ENCODE measurements at regions not wholly inside any gene's neighbourhood (a gene's known extent, or its start where the extent isn't known, plus 50 kb on each side); places are given as distances from the start of the nearest gene placed in this dataset.

DNA sequence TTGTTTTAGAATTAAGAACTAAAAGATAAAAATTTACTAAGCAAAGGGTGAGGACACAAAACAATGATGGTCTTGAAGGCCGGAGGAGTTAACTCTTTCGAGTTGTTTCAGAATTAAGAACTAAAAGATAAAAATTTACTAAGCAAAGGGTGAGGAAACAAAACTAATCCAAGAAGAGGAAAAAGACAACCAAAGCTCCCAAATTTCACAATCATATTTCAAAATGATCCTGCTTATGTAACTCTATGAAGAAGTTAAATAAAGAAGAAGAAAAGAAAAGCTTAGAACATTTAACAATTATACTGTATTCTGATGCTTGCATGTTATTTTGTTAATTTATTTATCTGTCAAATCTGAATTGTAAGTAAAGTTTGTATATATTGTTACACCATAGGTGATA, 154.8 kb upstream of the SLIT2 start:
- intact Hi-C loops (cut with DNase I) = no loop called here
- no peaks in the 10 kb centered on the region for H3K4me1 ChIP-seq (ENCODE audit: control insufficient read depth in 2 of 3, insufficient read depth in 2 of 3, low read depth in 1 of 3, low read length in 3 of 3)
- H3K4me3 ChIP-seq (ENCODE audit: low read length in 3 of 3) = no peak overlapping the region
- H3K36me3 ChIP-seq (ENCODE audit: control insufficient read depth in 2 of 3, insufficient read depth in 3 of 3, low read length in 3 of 3) = no peaks in the 10 kb centered on the region
- FAIRE-seq = no peak
- H3K27ac ChIP-seq (ENCODE audit: low read depth in 2 of 2, low read length in 2 of 2) = no peak overlapping the region
- DNase-seq = no peak
- no peaks in the 10 kb centered on the region for H3K9me3 ChIP-seq (ENCODE audit: control insufficient read depth in 2 of 3, insufficient read depth in 1 of 3, low read length in 3 of 3)
- no peaks in the 10 kb centered on the region for H3K27me3 ChIP-seq (ENCODE audit: control insufficient read depth, insufficient read depth, low read length)
- TF ChIP-seq, protein P1, sequence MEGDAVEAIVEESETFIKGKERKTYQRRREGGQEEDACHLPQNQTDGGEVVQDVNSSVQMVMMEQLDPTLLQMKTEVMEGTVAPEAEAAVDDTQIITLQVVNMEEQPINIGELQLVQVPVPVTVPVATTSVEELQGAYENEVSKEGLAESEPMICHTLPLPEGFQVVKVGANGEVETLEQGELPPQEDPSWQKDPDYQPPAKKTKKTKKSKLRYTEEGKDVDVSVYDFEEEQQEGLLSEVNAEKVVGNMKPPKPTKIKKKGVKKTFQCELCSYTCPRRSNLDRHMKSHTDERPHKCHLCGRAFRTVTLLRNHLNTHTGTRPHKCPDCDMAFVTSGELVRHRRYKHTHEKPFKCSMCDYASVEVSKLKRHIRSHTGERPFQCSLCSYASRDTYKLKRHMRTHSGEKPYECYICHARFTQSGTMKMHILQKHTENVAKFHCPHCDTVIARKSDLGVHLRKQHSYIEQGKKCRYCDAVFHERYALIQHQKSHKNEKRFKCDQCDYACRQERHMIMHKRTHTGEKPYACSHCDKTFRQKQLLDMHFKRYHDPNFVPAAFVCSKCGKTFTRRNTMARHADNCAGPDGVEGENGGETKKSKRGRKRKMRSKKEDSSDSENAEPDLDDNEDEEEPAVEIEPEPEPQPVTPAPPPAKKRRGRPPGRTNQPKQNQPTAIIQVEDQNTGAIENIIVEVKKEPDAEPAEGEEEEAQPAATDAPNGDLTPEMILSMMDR (IDR thresholded peaks at IDR 0.05; ENCODE audit: borderline replicate concordance, extremely low read depth, insufficient read depth) = no peak
- H3K9ac ChIP-seq (ENCODE audit: low read length in 3 of 3) = no peak overlapping the region

DNA sequence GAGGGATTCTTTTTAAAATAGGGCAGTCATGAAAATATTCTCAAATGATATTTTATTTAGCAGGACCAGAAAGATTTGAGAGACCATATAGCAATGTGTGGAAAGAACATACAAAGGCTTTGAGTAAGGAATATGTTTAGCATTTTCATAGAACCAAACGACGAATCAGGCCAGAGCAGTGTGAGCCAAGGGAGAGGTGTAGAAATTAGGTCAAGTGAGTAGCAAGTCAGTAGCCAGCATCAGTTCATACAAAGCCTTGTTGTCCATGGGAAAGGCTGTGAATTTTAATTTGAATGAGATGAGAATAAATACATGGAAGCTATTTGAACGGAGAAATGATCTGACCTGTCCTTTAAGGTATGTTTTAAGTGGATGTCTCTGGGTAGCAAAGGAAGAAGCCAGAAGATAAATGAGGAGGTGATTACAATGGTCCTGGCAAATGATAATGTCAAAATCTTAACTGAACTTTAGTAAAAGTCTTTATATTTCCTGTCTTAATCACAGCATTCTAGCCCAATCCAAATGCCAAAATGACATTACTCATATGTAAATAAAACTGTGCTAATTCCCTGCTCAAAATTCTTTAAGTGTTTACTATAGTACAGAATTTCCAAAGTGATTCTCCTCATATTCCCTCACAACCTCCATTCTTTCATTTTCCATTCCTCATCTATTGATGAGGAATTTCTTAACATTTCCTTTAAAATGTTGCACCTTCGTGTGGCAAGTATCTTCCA, 155.7 kb upstream of the SLIT2 start:
- Histone ChIP-seq H3K9ac (ENCODE audit: low read length in 3 of 3) (no peak overlapping the region), H3K36me3 (ENCODE audit: control insufficient read depth in 2 of 3, insufficient read depth in 3 of 3, low read length in 3 of 3) (no peaks in the 10 kb centered on the region), H3K4me1 (ENCODE audit: control insufficient read depth in 2 of 3, insufficient read depth in 2 of 3, low read depth in 1 of 3, low read length in 3 of 3) (no peaks in the 10 kb centered on the region), H3K4me3 (ENCODE audit: low read length in 3 of 3) (no peak overlapping the region), H3K27me3 (ENCODE audit: control insufficient read depth, insufficient read depth, low read length) (no peaks in the 10 kb centered on the region), H3K27ac (ENCODE audit: low read depth in 2 of 2, low read length in 2 of 2) (no peak overlapping the region), H3K9me3 (ENCODE audit: control insufficient read depth in 2 of 3, insufficient read depth in 1 of 3, low read length in 3 of 3) (no peaks in the 10 kb centered on the region)
- intact Hi-C loops (cut with DNase I) = no loop called here
- no peak for DNase-seq
- FAIRE-seq = no peak
- TF ChIP-seq, protein P1 (IDR thresholded peaks at IDR 0.05; ENCODE audit: borderline replicate concordance, extremely low read depth, insufficient read depth) = no peak

DNA sequence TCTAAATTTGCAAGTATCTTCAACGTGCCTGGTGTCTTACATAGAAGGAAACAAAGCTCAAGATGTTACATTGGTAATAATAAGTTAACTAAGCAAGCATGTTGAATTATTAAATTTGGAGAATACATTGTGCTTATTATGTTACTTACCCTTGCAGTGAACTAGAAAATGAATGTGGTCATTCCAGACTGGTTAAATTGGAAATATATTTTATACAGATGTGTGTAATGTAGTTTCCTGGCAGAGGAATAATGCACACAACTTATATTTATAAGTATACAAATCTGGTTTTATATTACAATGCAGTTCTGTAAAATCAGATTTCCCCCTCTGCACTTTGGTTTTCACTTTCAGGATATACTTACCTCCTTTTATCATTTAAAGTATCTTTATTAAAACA, 159.9 kb upstream of the SLIT2 start:
- Histone ChIP-seq H3K4me3 (ENCODE audit: low read length in 3 of 3) (no peak overlapping the region), H3K27ac (ENCODE audit: low read depth in 2 of 2, low read length in 2 of 2) (no peak overlapping the region), H3K9ac (ENCODE audit: low read length in 3 of 3) (no peak overlapping the region), H3K4me1 (ENCODE audit: control insufficient read depth in 2 of 3, insufficient read depth in 2 of 3, low read depth in 1 of 3, low read length in 3 of 3) (no peaks in the 10 kb centered on the region), H3K27me3 (ENCODE audit: control insufficient read depth, insufficient read depth, low read length) (no peaks in the 10 kb centered on the region), H3K9me3 (ENCODE audit: control insufficient read depth in 2 of 3, insufficient read depth in 1 of 3, low read length in 3 of 3) (no peaks in the 10 kb centered on the region), H3K36me3 (ENCODE audit: control insufficient read depth in 2 of 3, insufficient read depth in 3 of 3, low read length in 3 of 3) (no peaks in the 10 kb centered on the region)
- DNase-seq (no peak), FAIRE-seq (no peak)
- intact Hi-C loops (cut with DNase I) = no loop called here
- TF ChIP-seq, protein P1 (IDR thresholded peaks at IDR 0.05; ENCODE audit: borderline replicate concordance, extremely low read depth, insufficient read depth) = no peak

DNA sequence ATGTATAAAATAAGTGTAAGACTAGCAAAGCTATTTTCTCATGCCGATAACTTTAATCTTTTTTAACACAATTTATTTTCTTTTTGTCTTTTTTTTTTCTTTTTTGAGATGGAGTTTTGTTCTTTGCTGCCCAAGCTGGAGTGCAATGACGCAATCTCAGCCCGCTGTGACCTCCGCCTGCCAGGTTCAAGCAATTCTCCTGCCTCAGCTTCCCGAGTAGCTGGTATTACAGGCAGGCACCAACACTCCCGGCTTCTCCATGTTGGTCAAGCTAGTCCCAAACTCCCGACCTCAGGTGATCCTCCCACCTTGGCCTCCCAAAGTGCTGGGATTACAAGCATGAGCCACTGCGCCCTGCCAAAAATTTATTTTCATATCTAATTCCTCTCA, 164.2 kb upstream of the SLIT2 start:
- TF ChIP-seq, protein P1 (IDR thresholded peaks at IDR 0.05; ENCODE audit: borderline replicate concordance, extremely low read depth, insufficient read depth) = no peak
- Histone ChIP-seq H3K27ac (ENCODE audit: low read depth in 2 of 2, low read length in 2 of 2) (no peak overlapping the region), H3K36me3 (ENCODE audit: control insufficient read depth in 2 of 3, insufficient read depth in 3 of 3, low read length in 3 of 3) (no peaks in the 10 kb centered on the region), H3K4me1 (ENCODE audit: control insufficient read depth in 2 of 3, insufficient read depth in 2 of 3, low read depth in 1 of 3, low read length in 3 of 3) (no peaks in the 10 kb centered on the region), H3K4me3 (ENCODE audit: low read length in 3 of 3) (no peak overlapping the region), H3K27me3 (ENCODE audit: control insufficient read depth, insufficient read depth, low read length) (no peaks in the 10 kb centered on the region), H3K9me3 (ENCODE audit: control insufficient read depth in 2 of 3, insufficient read depth in 1 of 3, low read length in 3 of 3) (no peaks in the 10 kb centered on the region), H3K9ac (ENCODE audit: low read length in 3 of 3) (no peak overlapping the region)
- FAIRE-seq = no peak
- intact Hi-C loops (cut with DNase I) = no loop called here
- DNase-seq = no peak

Data from kidney (tissue), 13 donors.